Fibroblast of pulmonary artery (primary cell): ENCODE measurements at regions not wholly inside any gene's neighbourhood (a gene's known extent, or its start where the extent isn't known, plus 50 kb on each side); places are given as distances from the start of the nearest gene placed in this dataset.

Experiments
- DNase-seq: peaks from one replicate; pipeline ENCODE4 v3.0.0-alpha.2; 2010; ENCODE audit warnings: low read depth
- H3K4me3 ChIP-seq: replicated peaks from 2 replicates; pipeline ENCODE4 v1.5.1; 2011; ENCODE audit warnings: low read depth, mild to moderate bottlenecking, control low read depth, low read length, moderate library complexity
- TF ChIP-seq, protein P1 (sequence below): IDR thresholded peaks from 2 replicates; pipeline ENCODE4 v1.5.1; 2011; ENCODE audit warnings: mild to moderate bottlenecking, control low read depth, low read length, inconsistent platforms; ENCODE audit errors: missing control alignments

DNA sequence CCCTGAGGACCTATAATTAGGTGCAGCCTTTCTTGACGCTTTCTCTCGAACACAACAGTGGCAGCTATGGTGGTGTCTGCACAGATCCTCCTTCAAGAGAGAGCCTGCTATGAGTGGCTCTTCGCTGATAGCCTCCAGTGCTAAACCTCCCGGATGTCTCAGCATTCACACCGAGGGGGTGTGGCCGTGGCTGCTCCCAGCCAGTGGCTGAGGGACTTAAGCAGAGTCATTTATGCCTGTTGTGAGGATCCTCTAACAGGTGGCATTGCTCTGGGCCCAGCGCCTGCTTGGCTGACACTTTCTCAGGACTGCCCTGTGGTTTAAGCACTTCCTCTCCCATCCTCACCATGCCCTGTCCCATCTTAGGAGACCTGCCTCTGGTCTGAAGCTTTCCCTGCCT, 592.0 kb upstream of the LRRTM1 start:
- DNase-seq, result no peak
- TF ChIP-seq, protein P1, sequence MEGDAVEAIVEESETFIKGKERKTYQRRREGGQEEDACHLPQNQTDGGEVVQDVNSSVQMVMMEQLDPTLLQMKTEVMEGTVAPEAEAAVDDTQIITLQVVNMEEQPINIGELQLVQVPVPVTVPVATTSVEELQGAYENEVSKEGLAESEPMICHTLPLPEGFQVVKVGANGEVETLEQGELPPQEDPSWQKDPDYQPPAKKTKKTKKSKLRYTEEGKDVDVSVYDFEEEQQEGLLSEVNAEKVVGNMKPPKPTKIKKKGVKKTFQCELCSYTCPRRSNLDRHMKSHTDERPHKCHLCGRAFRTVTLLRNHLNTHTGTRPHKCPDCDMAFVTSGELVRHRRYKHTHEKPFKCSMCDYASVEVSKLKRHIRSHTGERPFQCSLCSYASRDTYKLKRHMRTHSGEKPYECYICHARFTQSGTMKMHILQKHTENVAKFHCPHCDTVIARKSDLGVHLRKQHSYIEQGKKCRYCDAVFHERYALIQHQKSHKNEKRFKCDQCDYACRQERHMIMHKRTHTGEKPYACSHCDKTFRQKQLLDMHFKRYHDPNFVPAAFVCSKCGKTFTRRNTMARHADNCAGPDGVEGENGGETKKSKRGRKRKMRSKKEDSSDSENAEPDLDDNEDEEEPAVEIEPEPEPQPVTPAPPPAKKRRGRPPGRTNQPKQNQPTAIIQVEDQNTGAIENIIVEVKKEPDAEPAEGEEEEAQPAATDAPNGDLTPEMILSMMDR, result no peak
- no peak overlapping the region for H3K4me3 ChIP-seq

DNA sequence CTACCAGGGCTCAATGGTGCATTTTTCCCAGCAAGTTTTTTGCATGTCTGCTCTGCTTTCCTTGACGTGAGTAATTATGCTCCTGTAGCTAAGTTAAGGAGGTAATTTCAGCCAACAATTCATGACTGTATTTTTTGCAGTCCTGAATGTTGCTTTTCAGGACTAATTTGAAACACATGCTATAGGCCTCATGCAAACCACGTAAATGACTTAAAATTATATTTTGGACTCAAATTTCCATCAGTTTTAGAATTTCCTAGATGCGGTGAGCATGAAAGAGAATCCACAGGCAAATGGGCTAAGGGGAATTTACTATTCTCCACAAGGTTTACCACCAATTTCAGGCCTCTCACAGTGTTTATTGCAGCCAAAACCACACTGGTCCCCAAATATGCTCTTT, 589.9 kb upstream of the LRRTM1 start:
- DNase-seq, result no peak
- TF ChIP-seq, protein P1, result no peak
- no peak overlapping the region for H3K4me3 ChIP-seq

DNA sequence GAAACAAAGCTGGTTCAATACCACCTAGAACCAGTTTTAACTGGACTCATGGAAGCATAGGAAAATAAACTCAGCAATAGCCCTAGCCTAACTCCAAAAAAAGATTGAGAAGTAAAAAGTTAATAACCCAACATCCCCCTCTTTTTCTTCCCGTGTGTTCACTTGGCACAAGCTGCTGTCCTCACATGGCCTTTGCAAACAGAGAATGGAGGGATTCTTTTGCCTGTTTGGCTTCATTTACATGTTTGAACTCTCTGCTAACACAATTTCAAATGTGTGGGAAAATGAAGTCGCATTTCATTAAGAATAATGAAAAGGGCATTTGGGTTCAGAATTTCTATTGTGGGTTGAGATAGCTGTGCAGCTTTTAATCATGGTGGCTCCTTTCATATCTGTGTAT, 589.2 kb upstream of the LRRTM1 start:
- H3K4me3 ChIP-seq, result no peak overlapping the region
- TF ChIP-seq, protein P1, result no peak
- no peak for DNase-seq

DNA sequence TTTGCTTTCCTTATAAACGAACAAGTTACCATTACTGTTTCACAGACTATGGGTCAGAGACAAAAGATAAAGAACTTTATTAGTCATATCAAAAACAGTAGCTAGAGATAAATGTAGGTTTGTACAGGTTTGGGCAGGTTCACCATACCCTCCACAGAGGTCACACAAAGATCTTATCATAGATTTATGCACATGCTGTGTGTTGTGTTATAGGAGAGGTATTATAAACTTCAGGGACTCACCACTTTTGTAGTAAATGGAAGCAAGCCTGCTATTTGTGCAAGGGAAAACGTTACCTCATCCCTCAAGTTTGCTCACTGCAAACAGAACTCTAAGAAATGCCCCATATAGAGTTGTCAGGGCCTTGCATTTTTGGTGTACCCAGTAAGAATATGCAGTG, 584.5 kb upstream of the LRRTM1 start:
- no peak overlapping the region for H3K4me3 ChIP-seq
- DNase-seq, result no peak
- TF ChIP-seq, protein P1, result no peak

DNA sequence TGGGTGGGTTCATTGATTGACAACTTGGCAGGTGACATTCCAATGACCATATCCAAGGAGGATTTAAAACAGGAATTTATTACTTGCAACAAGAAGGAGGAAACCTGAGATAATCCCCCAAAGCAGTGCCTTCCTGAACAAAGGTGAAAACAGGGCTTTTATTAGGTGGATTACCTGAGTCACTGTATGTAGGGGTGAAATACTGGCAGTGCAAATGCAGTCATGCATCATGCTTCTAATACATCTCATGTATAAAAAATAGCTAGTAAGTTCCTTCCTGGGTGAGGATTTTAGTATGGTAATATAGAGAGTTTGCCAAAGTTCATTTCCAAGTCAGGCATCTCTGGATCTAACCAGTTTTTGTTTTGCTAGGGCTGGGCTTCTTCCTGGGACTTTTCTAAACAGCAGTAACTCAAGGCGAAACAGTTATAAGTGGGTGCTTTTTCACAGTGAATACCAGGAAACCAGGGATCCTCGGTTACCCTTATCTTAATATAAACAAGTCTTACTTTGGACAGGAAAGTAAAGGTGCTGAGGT, 583.4 kb upstream of the LRRTM1 start:
- H3K4me3 ChIP-seq, result no peak overlapping the region
- TF ChIP-seq, protein P1, result no peak
- no peak for DNase-seq

DNA sequence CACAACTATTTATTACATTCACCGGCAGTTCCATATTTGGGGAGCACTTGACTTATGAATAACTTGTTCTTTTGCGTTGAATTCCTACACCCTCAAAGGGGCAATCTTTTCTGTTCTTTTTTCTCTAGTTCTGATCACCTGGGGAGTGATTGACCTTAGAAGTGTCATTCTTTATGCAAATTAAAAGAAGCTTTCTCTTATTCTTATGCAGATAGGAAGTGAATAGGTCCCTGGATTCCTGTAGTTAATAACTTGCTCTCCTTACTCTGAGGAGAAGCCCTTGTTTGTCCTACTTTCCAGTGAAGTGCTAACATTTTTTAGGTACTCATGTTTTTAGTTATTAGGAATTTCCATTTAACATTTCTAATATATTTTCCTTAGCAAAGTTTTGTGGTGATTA, 569.8 kb upstream of the LRRTM1 start:
- TF ChIP-seq, protein P1, result no peak
- no peak for DNase-seq
- no peak overlapping the region for H3K4me3 ChIP-seq

DNA sequence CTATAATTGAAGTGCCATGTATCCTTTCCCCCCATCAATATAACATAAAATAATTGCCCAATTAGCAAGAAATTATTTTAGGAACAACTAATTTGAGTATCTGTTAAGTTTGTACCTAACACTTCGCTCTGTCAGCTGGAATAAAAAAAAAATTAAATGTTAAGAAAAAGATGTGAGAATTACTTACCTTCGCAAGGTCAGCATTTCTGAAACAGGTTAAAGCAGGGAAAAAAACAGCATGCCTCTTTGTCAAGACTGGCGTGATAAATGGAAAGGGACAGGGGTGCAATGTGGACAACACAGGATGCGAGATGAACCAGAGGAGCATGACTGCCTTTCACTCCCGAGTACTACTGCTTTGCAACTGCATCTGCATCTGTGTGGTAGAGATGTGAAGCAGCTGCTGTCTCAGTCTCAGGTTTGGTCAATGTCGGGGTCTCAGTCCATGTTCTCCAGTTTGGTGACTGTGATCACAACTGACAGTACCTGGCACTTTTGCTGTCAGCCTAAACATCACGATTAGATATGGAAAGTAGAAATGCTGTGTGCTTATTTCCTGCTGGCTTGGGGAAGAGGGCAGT, 565.4 kb upstream of the LRRTM1 start:
- DNase-seq, result no peak

More for the DNA sequence above, 565.4 kb upstream of the LRRTM1 start:
- no peak overlapping the region for H3K4me3 ChIP-seq
- TF ChIP-seq, protein P1, result no peak
